HCT116 (cell line): ENCODE measurements at regions not wholly inside any gene's neighbourhood (a gene's known extent, or its start where the extent isn't known, plus 50 kb on each side); places are given as distances from the start of the nearest gene placed in this dataset.

Source experiments
- ATAC-seq: fragments of 200-7000 bp; cut with Tn5 transposase; 2 replicates; pipeline ENCODE4 v1.9.1; 2020; ENCODE audit warnings: mild to moderate bottlenecking, moderate library complexity
- BruUV-seq: library from RNA; stranded (reverse); fragments of 400-500 nt; replicated peaks from 2 replicates; lab custom pipeline; 2021; lab: Mats Ljungman, UMichigan
- CTCF ChIA-PET: fragments of 300-600 bp; sonication (Branson Sonifier 250); formaldehyde crosslinking; loops from one replicate; lab custom pipeline; 2021; ENCODE audit warnings: antibody characterized with exemption; lab: Charles Lee
- POLR2A ChIA-PET: fragments of 300-600, 350-600 bp; sonication (Branson Sonifier 250); formaldehyde crosslinking; loops from one replicate; lab custom pipeline; 2021; ENCODE audit warnings: antibody characterized with exemption; lab: Charles Lee
- RAD21 ChIA-PET, 2 experiments: fragments of 300-600 bp; sonication (Branson Sonifier 250); formaldehyde crosslinking; loops; one replicate each; lab custom pipeline; 2023; ENCODE audit warnings: low total read pairs in 2 of 2; ENCODE audit not compliant: uncharacterized antibody in 2 of 2, unreplicated experiment in 2 of 2, low non-redundant PET in 1 of 2; lab: Charles Lee
- DNase-seq: peaks from one replicate; pipeline ENCODE4 v3.0.0-alpha.2; 2010; ENCODE audit warnings: low read depth, low spot score
- H2AFZ ChIP-seq: fragments of 200-600 bp; shearing (Covaris generic), sonication (generic); 2 replicates; pipeline ENCODE4 v1.6.1; 2017; ENCODE audit warnings: low read depth, mixed run types, mixed read lengths, antibody characterized with exemption, low read length; ENCODE audit not compliant: poor library complexity, severe bottlenecking
- H3K27ac ChIP-seq: 2 replicates; pipeline ENCODE4 v1.5.1; 2012; ENCODE audit warnings: low read depth, low read length
- H3K27me3 ChIP-seq: fragments of 200-600 bp; sonication (generic); 2 replicates; pipeline ENCODE4 v1.6.1; 2016; ENCODE audit warnings: mixed run types, low read length, mixed read lengths; ENCODE audit not compliant: insufficient read depth
- H3K36me3 ChIP-seq, 2 experiments: fragments of 200-500 bp in 1 of 2; fragments of 200-600 bp in 1 of 2; sonication (Bioruptor generic) in 1 of 2; sonication (generic) in 1 of 2; 2 replicates each; pipeline versions ENCODE4 v1.5.1 to v1.6.1; 2014 to 2016; ENCODE audit warnings: low read length in 2 of 2, inconsistent platforms in 1 of 2, mixed read lengths in 1 of 2, mixed run types in 1 of 2; ENCODE audit not compliant: insufficient read depth in 2 of 2, control insufficient read depth in 1 of 2
- H3K4me1 ChIP-seq, 2 experiments: fragments of 200-600 bp in 1 of 2; sonication (generic) in 1 of 2; 2 replicates each; pipeline versions ENCODE4 v1.5.1 to v1.6.1; 2012 to 2017; ENCODE audit warnings: low read length in 2 of 2, inconsistent platforms in 1 of 2, mild to moderate bottlenecking in 1 of 2, mixed read lengths in 1 of 2, mixed run types in 1 of 2, moderate library complexity in 1 of 2; ENCODE audit not compliant: insufficient read depth in 2 of 2, control insufficient read depth in 1 of 2
- H3K4me2 ChIP-seq: fragments of 200-600 bp; sonication (generic); 2 replicates; pipeline ENCODE4 v1.6.1; 2017; ENCODE audit warnings: mixed run types, low read length, mixed read lengths
- H3K4me3 ChIP-seq, 2 experiments: fragments of 200-600 bp in 1 of 2; sonication (generic) in 1 of 2; replicated peaks in 1 of 2; 2 replicates each; pipeline ENCODE4 v1.5.1; 2011 to 2016; ENCODE audit warnings: low read length in 2 of 2, control low read depth in 1 of 2, low read depth in 1 of 2, mild to moderate bottlenecking in 1 of 2, mixed read lengths in 1 of 2, mixed run types in 1 of 2
- H3K79me2 ChIP-seq: fragments of 200-600 bp; sonication (generic); 2 replicates; pipeline ENCODE4 v1.6.1; 2017; ENCODE audit warnings: mild to moderate bottlenecking, mixed run types, low read length, moderate library complexity, mixed read lengths; ENCODE audit not compliant: insufficient read depth
- H3K9ac ChIP-seq: fragments of 200-600 bp; sonication (generic); 2 replicates; pipeline ENCODE4 v1.6.1; 2016; ENCODE audit warnings: low read length, mixed read lengths
- H3K9me2 ChIP-seq: fragments of 200-600 bp; sonication (generic), shearing (Covaris generic); 2 replicates; pipeline ENCODE4 v1.6.1; 2017; ENCODE audit warnings: mixed run types, mild to moderate bottlenecking, moderate library complexity; ENCODE audit not compliant: insufficient read depth
- H3K9me3 ChIP-seq, 2 experiments: fragments of 200-500 bp in 1 of 2; fragments of 200-600 bp in 1 of 2; sonication (Bioruptor generic) in 1 of 2; sonication (generic) in 1 of 2; 2 replicates each; pipeline ENCODE4 v1.6.1; 2014 to 2017; ENCODE audit warnings: low read length in 2 of 2, mixed read lengths in 2 of 2, inconsistent platforms in 1 of 2, low read depth in 1 of 2, mild to moderate bottlenecking in 1 of 2, mixed run types in 1 of 2, moderate library complexity in 1 of 2; ENCODE audit not compliant: control insufficient read depth in 1 of 2, insufficient read depth in 1 of 2
- H4K20me1 ChIP-seq: fragments of 200-600 bp; sonication (generic), shearing (Covaris generic); 2 replicates; pipeline ENCODE4 v1.6.1; 2017; ENCODE audit warnings: mixed run types, mild to moderate bottlenecking, moderate library complexity; ENCODE audit not compliant: insufficient read depth
- CBX3 ChIP-seq: IDR thresholded peaks from 2 replicates; pipeline ENCODE4 v1.6.1; 2012; ENCODE audit warnings: low read depth
- CEBPB ChIP-seq: IDR thresholded peaks from 2 replicates; pipeline ENCODE4 v1.6.1; 2012; ENCODE audit warnings: low read depth
- CTCF ChIP-seq, 3 experiments: fragments of 200-600 bp in 1 of 3; sonication (generic) in 1 of 3; IDR thresholded peaks in 2 of 3; conservative IDR thresholded peaks in 1 of 3; 2 replicates each; pipeline ENCODE4 v1.5.1; 2012 to 2017; ENCODE audit warnings: low read depth in 2 of 3, low read length in 2 of 3, antibody characterized with exemption in 1 of 3, borderline replicate concordance in 1 of 3, control low read depth in 1 of 3, mild to moderate bottlenecking in 1 of 3, mixed read lengths in 1 of 3, mixed run types in 1 of 3, moderate library complexity in 1 of 3; ENCODE audit not compliant: insufficient read depth in 1 of 3
- EGR1 ChIP-seq: IDR thresholded peaks from 2 replicates; pipeline ENCODE4 v1.6.1; 2012; ENCODE audit warnings: low read depth
- ELF1 ChIP-seq: IDR thresholded peaks from 2 replicates; pipeline ENCODE4 v1.6.1; 2012; ENCODE audit warnings: low read depth, borderline replicate concordance
- FOSL1 ChIP-seq: IDR thresholded peaks from 2 replicates; pipeline ENCODE4 v1.6.1; 2012; ENCODE audit warnings: low read depth
- MAX ChIP-seq: IDR thresholded peaks from 2 replicates; pipeline ENCODE4 v1.6.1; 2012
- POLR2A ChIP-seq: IDR thresholded peaks from 2 replicates; pipeline ENCODE4 v1.7.0; 2011; ENCODE audit warnings: borderline replicate concordance; ENCODE audit not compliant: insufficient read depth, insufficient read length; ENCODE audit errors: extremely low read depth
- POLR2AphosphoS5 ChIP-seq: IDR thresholded peaks from 2 replicates; pipeline ENCODE4 v1.6.1; 2011; ENCODE audit warnings: mild to moderate bottlenecking, low read depth, low read length, moderate library complexity
- REST ChIP-seq: IDR thresholded peaks from 2 replicates; pipeline ENCODE4 v1.6.1; 2012; ENCODE audit warnings: low read depth
- SIN3A ChIP-seq: IDR thresholded peaks from 2 replicates; pipeline ENCODE4 v1.6.1; 2012; ENCODE audit warnings: low read depth
- SP1 ChIP-seq: IDR thresholded peaks from 2 replicates; pipeline ENCODE4 v1.6.1; 2012; ENCODE audit warnings: low read depth
- SRF ChIP-seq: IDR thresholded peaks from 2 replicates; pipeline ENCODE4 v1.6.1; 2012; ENCODE audit warnings: low read depth
- YY1 ChIP-seq: IDR thresholded peaks from 2 replicates; pipeline ENCODE4 v1.6.1; 2011; ENCODE audit warnings: low read length, low read depth, moderate library complexity, mild to moderate bottlenecking; ENCODE audit not compliant: insufficient replicate concordance; ENCODE audit errors: extremely low read depth
- ZNF274 ChIP-seq: fragments of 200-500 bp; sonication (Bioruptor generic); IDR thresholded peaks from 2 replicates; pipeline ENCODE4 v1.6.1; 2014; ENCODE audit warnings: mild to moderate bottlenecking, low read depth, low read length, inconsistent platforms
- intact Hi-C: fragments of 100-400 bp; cut with micrococcal nuclease; formaldehyde crosslinking; loops from 2 replicates; pipeline ENCODE4 v1.10.0; 2022

DNA sequence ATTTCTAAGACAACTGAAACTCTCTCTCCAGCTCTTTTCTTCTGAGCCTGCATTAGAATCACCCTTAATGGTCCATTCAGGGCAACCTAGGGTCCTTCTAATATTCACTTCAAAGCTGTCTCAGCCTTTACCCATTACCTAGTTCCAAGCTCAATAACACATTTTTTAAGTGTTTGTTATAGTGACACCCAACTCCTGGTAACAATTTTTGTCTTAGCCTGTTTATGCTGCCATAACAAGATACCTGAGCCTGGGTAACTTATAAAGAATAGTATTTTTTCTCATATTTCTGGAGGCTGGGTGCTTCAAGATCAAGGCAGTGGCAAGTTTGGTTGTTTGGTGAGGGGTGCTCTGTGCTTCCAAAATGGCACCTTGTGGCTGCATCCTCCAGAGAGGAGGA lies 531.5 kb upstream of the USP24 start:
- no peak for DNase-seq
- Histone ChIP-seq H3K4me3 (no peak overlapping the region), H3K36me3 (no peaks in the 10 kb centered on the region), H3K79me2 (no peaks in the 10 kb centered on the region)
- BruUV-seq: no TSS peak
- TF ChIP-seq REST (no peak), SP1 (no peak), POLR2A (no peak), CEBPB (no peak), ZNF274 (no peak), FOSL1 (no peak), CTCF (IDR thresholded peaks at IDR 0.05 in 2 of 3, conservative IDR thresholded peaks at IDR 0.05 in 1 of 3; ENCODE audit: borderline replicate concordance in 1 of 3, insufficient read depth in 1 of 3, low read depth in 2 of 3, low read length in 2 of 3) (no peak), EGR1 (no peak), CBX3 (no peak), SIN3A (no peak), POLR2AphosphoS5 (no peak), ELF1 (no peak), YY1 (no peak), SRF (no peak), MAX (no peak)
- TF ChIP-seq, all 23 proteins: peak for 0
- H2AFZ ChIP-seq: no peak overlapping the region
- CTCF ChIA-PET: no interaction called here
- no peaks in the 10 kb centered on the region for H3K9me3 ChIP-seq
- no peaks in the 10 kb centered on the region for H4K20me1 ChIP-seq
- POLR2A ChIA-PET: no interaction called here
- H3K4me1 ChIP-seq: no peaks in the 10 kb centered on the region
- RAD21 ChIA-PET: no interaction called here
- H3K9ac ChIP-seq: no peak overlapping the region
- intact Hi-C loops: no loop called here
- H3K9me2 ChIP-seq: no peaks in the 10 kb centered on the region
- no peaks in the 10 kb centered on the region for H3K27me3 ChIP-seq
- H3K4me2 ChIP-seq: no peak overlapping the region
- no peak overlapping the region for H3K27ac ChIP-seq
- ATAC-seq: no peak
